HepG2 (cell line): ENCODE measurements at regions not wholly inside any gene's neighbourhood (a gene's known extent, or its start where the extent isn't known, plus 50 kb on each side); places are given as distances from the start of the nearest gene placed in this dataset.
"Not testable (repeated sequence)": the region's sequence is repeated elsewhere in the genome, so short reads cannot be mapped to it uniquely, and the experiment has no call there.

Experiments
- CBFB ChIP-seq: sonication (generic); formaldehyde crosslinking; IDR thresholded peaks from 2 replicates; pipeline ENCODE4 v1.4.0; 2020; ENCODE audit warnings: missing genetic modification reagents
- POLR2A ChIP-seq, 2 experiments: IDR thresholded peaks; 2 replicates each; pipeline ENCODE4 v1.6.1; 2011; ENCODE audit warnings: low read depth in 2 of 2, low read length in 2 of 2, mild to moderate bottlenecking in 1 of 2, moderate library complexity in 1 of 2; ENCODE audit not compliant: insufficient read depth in 1 of 2
- TMF1 ChIP-seq: sonication (generic); formaldehyde crosslinking; IDR thresholded peaks from 2 replicates; pipeline ENCODE4 v1.8.1; 2022; ENCODE audit warnings: low read depth, missing genetic modification reagents
- ZNF207 ChIP-seq: fragments of 450-650 bp; IDR thresholded peaks from 2 replicates; pipeline ENCODE4 v1.6.1; 2016; ENCODE audit warnings: antibody characterized with exemption, borderline replicate concordance
- TF ChIP-seq, protein P1 (sequence below): sonication (generic); formaldehyde crosslinking; IDR thresholded peaks from 2 replicates; pipeline ENCODE4 v1.4.0; 2020; ENCODE audit warnings: missing genetic modification reagents
- TF ChIP-seq, protein P2 (sequence below), 2 experiments: IDR thresholded peaks; 2 replicates each; pipeline ENCODE4 v1.6.1; 2011 to 2012; ENCODE audit warnings: low read length in 2 of 2, borderline replicate concordance in 1 of 2, low read depth in 1 of 2, mild to moderate bottlenecking in 1 of 2, moderate library complexity in 1 of 2
- TF ChIP-seq, protein P3 (sequence below): sonication (generic); formaldehyde crosslinking; IDR thresholded peaks from 2 replicates; pipeline ENCODE4 v1.8.0; 2022; ENCODE audit warnings: mild to moderate bottlenecking, missing genetic modification reagents

DNA sequence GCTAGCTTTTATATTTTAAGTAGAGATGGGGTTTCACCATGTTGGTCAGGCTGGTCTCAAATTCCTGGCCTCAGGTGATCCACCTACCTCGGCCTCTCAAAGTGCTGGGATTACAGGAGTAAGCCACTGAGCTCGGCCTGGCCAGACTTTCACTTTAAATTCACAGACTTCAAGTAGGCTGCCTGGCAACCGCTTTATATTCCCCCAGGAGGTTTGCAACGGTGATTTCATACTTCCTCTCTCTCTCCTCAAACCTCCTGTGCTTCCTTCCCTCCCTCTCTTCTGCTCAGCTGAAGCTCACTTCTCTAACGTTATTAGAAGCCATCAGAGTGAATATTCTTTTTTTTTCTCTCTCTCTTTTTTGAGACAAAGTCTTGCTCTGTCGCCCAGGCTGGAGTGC lies 118.8 kb downstream of the SEPTIN7 start:
- TF ChIP-seq, protein P1, sequence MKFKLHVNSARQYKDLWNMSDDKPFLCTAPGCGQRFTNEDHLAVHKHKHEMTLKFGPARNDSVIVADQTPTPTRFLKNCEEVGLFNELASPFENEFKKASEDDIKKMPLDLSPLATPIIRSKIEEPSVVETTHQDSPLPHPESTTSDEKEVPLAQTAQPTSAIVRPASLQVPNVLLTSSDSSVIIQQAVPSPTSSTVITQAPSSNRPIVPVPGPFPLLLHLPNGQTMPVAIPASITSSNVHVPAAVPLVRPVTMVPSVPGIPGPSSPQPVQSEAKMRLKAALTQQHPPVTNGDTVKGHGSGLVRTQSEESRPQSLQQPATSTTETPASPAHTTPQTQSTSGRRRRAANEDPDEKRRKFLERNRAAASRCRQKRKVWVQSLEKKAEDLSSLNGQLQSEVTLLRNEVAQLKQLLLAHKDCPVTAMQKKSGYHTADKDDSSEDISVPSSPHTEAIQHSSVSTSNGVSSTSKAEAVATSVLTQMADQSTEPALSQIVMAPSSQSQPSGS (CRISPR knock-in tag): not testable (repeated sequence)
- not testable (repeated sequence) for TF ChIP-seq TMF1; ZNF207; POLR2A (IDR thresholded peaks at IDR 0.05; ENCODE audit: insufficient read depth in 1 of 2, low read depth in 2 of 2, low read length in 2 of 2); CBFB (CRISPR knock-in tag)
- TF ChIP-seq, protein P2, sequence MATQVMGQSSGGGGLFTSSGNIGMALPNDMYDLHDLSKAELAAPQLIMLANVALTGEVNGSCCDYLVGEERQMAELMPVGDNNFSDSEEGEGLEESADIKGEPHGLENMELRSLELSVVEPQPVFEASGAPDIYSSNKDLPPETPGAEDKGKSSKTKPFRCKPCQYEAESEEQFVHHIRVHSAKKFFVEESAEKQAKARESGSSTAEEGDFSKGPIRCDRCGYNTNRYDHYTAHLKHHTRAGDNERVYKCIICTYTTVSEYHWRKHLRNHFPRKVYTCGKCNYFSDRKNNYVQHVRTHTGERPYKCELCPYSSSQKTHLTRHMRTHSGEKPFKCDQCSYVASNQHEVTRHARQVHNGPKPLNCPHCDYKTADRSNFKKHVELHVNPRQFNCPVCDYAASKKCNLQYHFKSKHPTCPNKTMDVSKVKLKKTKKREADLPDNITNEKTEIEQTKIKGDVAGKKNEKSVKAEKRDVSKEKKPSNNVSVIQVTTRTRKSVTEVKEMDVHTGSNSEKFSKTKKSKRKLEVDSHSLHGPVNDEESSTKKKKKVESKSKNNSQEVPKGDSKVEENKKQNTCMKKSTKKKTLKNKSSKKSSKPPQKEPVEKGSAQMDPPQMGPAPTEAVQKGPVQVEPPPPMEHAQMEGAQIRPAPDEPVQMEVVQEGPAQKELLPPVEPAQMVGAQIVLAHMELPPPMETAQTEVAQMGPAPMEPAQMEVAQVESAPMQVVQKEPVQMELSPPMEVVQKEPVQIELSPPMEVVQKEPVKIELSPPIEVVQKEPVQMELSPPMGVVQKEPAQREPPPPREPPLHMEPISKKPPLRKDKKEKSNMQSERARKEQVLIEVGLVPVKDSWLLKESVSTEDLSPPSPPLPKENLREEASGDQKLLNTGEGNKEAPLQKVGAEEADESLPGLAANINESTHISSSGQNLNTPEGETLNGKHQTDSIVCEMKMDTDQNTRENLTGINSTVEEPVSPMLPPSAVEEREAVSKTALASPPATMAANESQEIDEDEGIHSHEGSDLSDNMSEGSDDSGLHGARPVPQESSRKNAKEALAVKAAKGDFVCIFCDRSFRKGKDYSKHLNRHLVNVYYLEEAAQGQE (IDR thresholded peaks at IDR 0.05; ENCODE audit: borderline replicate concordance in 1 of 2, low read depth in 1 of 2, low read length in 2 of 2): not testable (repeated sequence)
- TF ChIP-seq, protein P3, sequence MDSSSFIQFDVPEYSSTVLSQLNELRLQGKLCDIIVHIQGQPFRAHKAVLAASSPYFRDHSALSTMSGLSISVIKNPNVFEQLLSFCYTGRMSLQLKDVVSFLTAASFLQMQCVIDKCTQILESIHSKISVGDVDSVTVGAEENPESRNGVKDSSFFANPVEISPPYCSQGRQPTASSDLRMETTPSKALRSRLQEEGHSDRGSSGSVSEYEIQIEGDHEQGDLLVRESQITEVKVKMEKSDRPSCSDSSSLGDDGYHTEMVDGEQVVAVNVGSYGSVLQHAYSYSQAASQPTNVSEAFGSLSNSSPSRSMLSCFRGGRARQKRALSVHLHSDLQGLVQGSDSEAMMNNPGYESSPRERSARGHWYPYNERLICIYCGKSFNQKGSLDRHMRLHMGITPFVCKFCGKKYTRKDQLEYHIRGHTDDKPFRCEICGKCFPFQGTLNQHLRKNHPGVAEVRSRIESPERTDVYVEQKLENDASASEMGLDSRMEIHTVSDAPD (CRISPR knock-in tag): not testable (repeated sequence)
